T-helper 1 cell (primary cell): ENCODE measurements at regions not wholly inside any gene's neighbourhood (a gene's known extent, or its start where the extent isn't known, plus 50 kb on each side); places are given as distances from the start of the nearest gene placed in this dataset.

Experiments
- DNase-seq, 5 donors: peaks; one replicate each; pipeline ENCODE4 v3.0.0-alpha.2; 2012 to 2020

DNA sequence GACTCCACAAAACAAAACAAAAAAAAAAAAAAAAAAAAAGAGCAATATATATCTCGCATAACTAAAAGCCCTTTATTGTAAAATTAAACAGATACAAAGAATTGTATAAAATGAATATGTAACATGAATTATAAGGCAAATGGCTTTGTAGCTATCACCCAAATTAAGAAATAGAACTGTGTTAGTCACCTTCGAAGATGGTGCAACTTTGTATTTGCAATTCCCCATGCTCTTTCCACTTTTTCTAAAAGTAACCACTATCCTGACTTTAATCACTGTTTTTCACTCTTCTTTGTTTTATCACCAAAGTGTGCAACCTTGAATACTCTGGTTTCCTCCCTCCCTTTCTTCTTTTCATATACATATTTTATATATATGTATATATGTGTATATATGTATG, 57.1 kb upstream of the HTR2A start:
- no peak for DNase-seq

DNA sequence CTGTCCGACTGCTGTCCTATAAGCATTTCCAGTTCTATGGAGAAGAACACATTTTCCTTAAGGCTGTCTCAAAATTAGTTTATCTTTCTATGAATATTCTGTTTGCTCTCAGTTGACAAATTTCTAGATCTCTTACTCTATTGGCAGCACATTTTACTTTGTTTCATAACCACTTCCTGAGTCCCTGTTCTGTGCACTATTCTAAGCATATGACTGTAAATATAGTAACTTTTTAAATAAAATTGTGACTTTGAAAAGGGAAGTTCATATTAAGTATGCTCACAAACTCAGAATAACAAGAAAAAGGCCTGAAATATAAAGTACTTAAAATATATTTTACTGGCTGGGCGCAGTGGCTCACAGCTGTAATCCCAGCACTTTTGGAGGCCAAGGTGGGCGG, 56.5 kb upstream of the HTR2A start:
- DNase-seq = no peak

DNA sequence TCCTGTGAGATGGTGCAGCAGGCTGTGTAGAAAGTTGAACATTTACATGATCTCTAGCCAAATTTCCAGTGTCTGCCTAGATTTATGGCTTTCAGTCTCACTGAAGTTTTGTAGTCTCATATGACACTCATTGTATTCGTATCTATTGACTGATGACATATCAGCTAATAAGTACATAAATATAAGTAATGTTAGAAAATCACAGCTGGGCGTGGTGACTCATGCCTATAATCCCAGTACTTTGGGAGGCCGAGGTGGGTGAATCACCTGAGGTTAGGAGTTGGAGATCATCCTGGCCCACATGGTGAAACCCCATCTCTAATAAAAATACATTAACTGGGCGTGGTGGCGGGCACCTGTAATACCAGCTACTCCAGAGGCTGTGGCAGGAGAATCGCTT, 54.7 kb upstream of the HTR2A start:
- no peak for DNase-seq

DNA sequence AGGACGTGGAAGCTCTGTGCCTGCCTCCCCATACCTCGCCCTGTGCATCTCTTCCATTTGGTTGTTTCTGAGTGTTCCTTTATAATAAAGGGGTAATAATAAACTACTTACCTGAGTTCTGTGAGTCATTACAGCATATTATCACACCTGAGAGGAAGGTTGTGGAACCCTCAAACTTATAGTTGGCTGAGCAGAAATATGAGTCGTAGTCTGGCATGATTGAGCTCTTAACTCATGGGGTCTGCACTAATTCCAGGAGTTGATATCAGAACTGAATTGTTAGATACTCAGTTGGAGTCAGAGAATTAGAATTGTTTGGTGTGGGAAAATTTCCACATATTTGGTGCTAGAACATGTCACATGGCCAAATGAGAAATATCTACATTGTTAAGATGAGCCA, 52.4 kb upstream of the HTR2A start:
- no peak for DNase-seq

DNA sequence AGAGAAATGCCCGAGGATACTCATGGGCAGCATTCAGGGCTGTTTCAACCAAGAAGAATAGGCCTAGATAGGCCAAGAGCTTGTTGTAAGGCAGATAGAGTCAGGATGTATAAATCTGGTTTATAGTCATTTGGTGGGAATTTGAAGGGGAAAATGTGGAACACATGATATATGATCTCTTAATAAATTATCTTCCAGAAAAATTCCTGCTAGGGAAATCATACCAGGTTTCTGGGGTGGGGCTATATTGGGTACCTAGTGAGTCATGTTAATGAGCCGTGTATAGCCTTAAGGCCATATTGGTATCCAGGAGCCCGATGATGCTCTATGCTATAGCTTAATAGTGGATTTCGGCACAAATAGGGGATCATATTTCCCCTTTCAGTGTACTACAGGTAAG, 51.5 kb upstream of the HTR2A start:
- no peak for DNase-seq

DNA sequence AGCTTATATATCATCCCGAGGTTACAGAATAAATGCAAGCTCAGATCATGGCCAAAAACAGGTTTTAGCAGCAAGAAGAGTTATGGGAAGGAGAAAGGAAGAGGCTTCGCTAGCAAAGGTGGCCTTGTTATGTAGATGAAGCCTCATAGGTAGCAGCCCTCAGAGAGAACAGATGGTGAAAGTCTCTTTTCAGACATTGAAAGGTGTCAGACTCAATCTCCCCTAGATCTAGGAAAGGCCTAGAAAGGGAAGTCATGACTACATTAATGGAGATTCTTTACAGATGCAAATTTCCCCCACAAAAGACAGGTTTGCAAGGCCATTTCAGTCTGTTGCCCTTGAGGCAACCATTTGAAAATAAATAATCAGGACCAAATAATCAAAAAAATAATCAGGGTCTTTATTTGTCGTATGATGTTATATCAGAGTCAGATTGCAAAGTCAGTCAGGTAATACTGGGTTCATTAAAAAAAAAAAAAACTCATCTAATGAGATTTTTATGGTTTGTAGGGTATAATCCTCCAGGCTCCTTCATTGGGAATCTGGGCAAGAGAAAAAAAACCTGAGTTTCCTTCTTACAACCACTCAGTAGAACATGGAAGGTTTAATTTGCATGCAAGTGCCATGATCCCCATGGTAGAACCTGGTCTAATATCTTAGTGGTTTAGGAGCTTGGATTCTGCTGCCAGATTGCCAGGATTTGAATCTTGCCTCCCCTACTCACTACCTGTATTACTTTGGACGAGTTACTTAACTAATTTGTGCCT, 50.8 kb upstream of the HTR2A start:
- no peak for DNase-seq
